Lower leg skin (tissue), 3 donors: ENCODE measurements at regions not wholly inside any gene's neighbourhood (a gene's known extent, or its start where the extent isn't known, plus 50 kb on each side); places are given as distances from the start of the nearest gene placed in this dataset.

Experiments used
- CTCF ChIP-seq, 3 donors: fragments of 450-650 bp; IDR thresholded peaks; one replicate each; pipeline ENCODE4 v1.5.1; 2016; ENCODE audit warnings: antibody characterized with exemption in 3 of 3, mild to moderate bottlenecking in 3 of 3, moderate library complexity in 2 of 3
- POLR2A ChIP-seq, 2 donors: fragments of 450-650 bp; IDR thresholded peaks; one replicate each; pipeline ENCODE4 v1.6.1; 2016 to 2017; ENCODE audit warnings: antibody characterized with exemption in 2 of 2, mild to moderate bottlenecking in 1 of 2, moderate library complexity in 1 of 2

DNA sequence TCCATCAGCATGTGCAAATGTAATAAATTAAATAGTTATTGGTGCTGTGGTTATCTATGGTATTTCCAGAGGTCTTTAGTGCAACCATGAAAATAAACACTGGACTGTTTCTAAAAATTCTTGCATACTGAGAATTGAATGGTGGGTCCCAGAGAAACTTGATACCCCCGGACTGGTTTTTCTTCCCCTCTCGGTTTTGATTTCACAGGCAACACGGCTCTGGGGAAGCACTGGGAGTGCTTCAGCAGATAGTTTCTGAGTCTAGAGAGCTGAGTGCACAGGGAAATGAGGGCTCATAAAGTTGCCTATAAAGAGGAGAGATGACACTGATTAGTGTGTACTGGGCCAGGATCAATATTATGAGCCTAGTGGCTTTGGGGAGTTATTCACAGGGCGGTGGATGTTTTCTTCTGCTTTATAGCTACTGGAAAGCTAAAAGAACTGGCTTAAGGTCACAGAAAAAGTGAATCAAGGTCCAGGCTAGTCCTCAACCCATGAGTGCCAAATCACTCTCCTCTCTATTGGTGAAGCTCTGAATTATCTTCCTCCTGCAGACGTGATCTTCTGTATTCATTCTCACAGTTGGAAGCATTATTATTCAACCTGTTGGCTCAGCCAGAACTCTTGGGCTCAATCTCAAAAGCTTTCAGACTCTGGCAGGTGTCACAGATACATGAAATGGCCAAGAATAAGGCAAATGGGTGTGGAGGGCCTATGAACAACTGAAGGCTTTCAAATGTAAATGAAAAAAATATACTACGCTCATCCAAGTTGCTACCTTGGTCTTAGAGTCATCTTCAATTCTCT lies 170.2 kb upstream of the HMHB1 start:
- no peak for TF ChIP-seq CTCF (IDR thresholded peaks at IDR 0.05)
- TF ChIP-seq POLR2A (IDR thresholded peaks at IDR 0.05) = no peak
